Sigmoid colon (tissue), 6 donors: ENCODE measurements at regions not wholly inside any gene's neighbourhood (a gene's known extent, or its start where the extent isn't known, plus 50 kb on each side); places are given as distances from the start of the nearest gene placed in this dataset.

Experiments used
- DNase-seq: peaks from one replicate; pipeline ENCODE4 v3.0.0-alpha.2; 2019
- H3K27ac ChIP-seq, 4 donors: fragments of 200-600 bp; sonication (generic); one replicate each; pipeline ENCODE4 v1.5.1; 2016 to 2019; ENCODE audit warnings: mild to moderate bottlenecking in 1 of 4
- H3K27me3 ChIP-seq, 3 donors: fragments of 200-600 bp; sonication (generic); one replicate each; pipeline ENCODE4 v1.5.1; 2019; ENCODE audit warnings: mild to moderate bottlenecking in 1 of 3
- H3K36me3 ChIP-seq, 4 donors: fragments of 200-600 bp; sonication (generic); one replicate each; pipeline ENCODE4 v1.5.1; 2016 to 2019
- H3K4me1 ChIP-seq, 4 donors: fragments of 200-600 bp; sonication (generic); one replicate each; pipeline ENCODE4 v1.5.1; 2017 to 2019
- H3K4me3 ChIP-seq, 4 donors: fragments of 200-600 bp; sonication (generic); one replicate each; pipeline ENCODE4 v1.5.1; 2017 to 2019; ENCODE audit warnings: mild to moderate bottlenecking in 2 of 4, moderate library complexity in 1 of 4
- H3K9me3 ChIP-seq, 4 donors: fragments of 200-600 bp in 3 of 4; sonication (generic) in 3 of 4; one replicate each; pipeline versions ENCODE4 v1.5.1 to v1.6.1; 2013 to 2019
- CTCF ChIP-seq, 4 experiments: fragments of 450-650 bp in 3 of 4; fragments of 200-600 bp in 1 of 4; IDR thresholded peaks; one replicate each; pipeline ENCODE4 v1.5.1; 2016 to 2019; ENCODE audit warnings: antibody characterized with exemption in 4 of 4, mild to moderate bottlenecking in 3 of 4, moderate library complexity in 2 of 4
- EP300 ChIP-seq, 4 donors: sonication (generic); formaldehyde crosslinking; IDR thresholded peaks; one replicate each; pipeline ENCODE4 v1.6.1; 2017; ENCODE audit warnings: antibody characterized with exemption in 4 of 4
- POLR2A ChIP-seq, 2 donors: fragments of 450-650 bp; IDR thresholded peaks; one replicate each; pipeline ENCODE4 v1.6.1; 2016; ENCODE audit warnings: antibody characterized with exemption in 2 of 2, mild to moderate bottlenecking in 2 of 2, moderate library complexity in 2 of 2
- POLR2AphosphoS5 ChIP-seq, 4 donors: sonication (generic); formaldehyde crosslinking; IDR thresholded peaks; one replicate each; pipeline ENCODE4 v1.6.1; 2017; ENCODE audit warnings: antibody characterized with exemption in 4 of 4
- WGBS, 2 donors: extraction: QIAGEN DNeasy Blood & Tissue Kit; methylation state at CpG; one replicate each; pipeline ENCODE4 v1.1.7; 2013; 5-methylcytosine and 5-hydroxymethylcytosine counted together
- intact Hi-C: fragments of 100-400 bp; cut with DNase I; formaldehyde crosslinking; loops from one replicate; pipeline ENCODE4 v1.15.1; 2023
- donor health status: healthy with polysubstance abuse.
- donor health status: healthy.

DNA sequence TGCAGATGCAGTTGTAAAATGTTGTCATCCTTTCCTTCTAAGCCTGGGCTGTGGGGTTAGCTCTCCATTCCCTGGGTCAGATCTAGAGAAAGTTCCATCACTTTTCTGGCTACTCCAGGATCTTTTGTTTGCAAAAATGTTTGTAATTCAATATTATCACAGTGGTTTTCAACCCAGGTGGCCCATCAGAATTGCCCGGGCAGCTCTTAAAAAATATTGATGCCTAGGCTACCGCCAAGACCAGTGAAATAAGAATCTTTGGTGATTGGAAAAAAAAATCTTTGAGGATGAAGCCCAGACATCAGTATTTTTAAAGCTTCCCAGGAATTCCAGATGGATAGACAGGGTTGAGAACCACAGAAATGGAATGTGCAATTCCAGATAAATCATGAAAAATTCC lies 232.5 kb upstream of the SPRED2 start:
- H3K27ac ChIP-seq, result no peak overlapping the region
- TF ChIP-seq EP300 (IDR thresholded peaks at IDR 0.05) (no peak), CTCF (IDR thresholded peaks at IDR 0.05) (no peak), POLR2A (IDR thresholded peaks at IDR 0.05) (no peak), POLR2AphosphoS5 (IDR thresholded peaks at IDR 0.05) (no peak)
- H3K4me1 ChIP-seq, result peaks cover 0 to 33% (median 32%) of the 10 kb centered on the region in 4 donors
- intact Hi-C loops, result no loop called here
- no peaks in the 10 kb centered on the region for H3K27me3 ChIP-seq
- no peak overlapping the region for H3K4me3 ChIP-seq
- WGBS, 2 donors, result 94 to 96% methylated on average over 2 of the region's 2 CpGs
- H3K36me3 ChIP-seq, result no peaks in the 10 kb centered on the region
- peaks cover 0 to 13% (median 10%) of the 10 kb centered on the region in 4 donors for H3K9me3 ChIP-seq
- no peak for DNase-seq

DNA sequence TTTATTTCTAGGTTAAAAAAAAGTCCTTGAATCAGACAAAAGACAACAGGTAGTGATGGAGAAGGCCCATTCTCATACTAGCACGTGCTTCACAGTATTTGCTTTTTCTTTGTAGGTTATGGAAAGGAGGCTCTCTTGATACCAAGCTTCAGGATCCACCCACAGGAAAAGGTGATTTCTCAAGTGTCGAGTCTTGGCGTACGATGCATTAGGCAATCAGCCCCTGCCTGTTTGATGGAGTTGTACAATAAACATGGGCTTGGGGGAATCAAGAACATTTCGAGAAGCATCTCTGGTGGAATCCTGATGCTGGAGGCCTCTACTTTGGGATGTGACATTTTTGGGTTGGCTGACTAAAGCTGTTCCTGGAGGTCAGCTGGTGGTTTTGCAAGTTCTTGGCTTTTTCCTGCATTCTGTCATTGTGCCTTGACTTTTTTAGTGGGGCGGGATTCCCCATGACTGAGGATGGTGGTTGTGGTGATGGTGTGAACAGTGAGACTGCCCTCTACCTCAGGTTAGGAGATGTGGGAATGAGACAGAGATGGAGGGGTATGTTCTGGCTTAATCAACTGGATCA lies 231.5 kb upstream of the SPRED2 start:
- peaks cover 0 to 8% (median 6%) of the 10 kb centered on the region in 4 donors for H3K9me3 ChIP-seq

GRCh38 chr2:65662654-65663432 lies 230.4 kb upstream of the SPRED2 start:
- WGBS, 2 donors, result 12 to 64% methylated on average over 17 of the region's 17 CpGs
- Histone ChIP-seq H3K36me3 (no peaks in the 10 kb centered on the region), H3K27me3 (no peaks in the 10 kb centered on the region), H3K4me3 (peak overlapping the region; percentile 3 to 29 (median 14)), H3K9me3 (no peaks in the 10 kb centered on the region), H3K27ac (peak overlapping the region in 3 of 4 donors; percentile 54 to 82 (median 62)), H3K4me1 (peaks cover 0 to 51% (median 47%) of the 10 kb centered on the region in 4 donors)
- intact Hi-C loops, result no loop called here
- DNase-seq, result no peak
- peak in 2 of 4 donors; percentile 11 to 56 for TF ChIP-seq EP300 (IDR thresholded peaks at IDR 0.05)
- no peak for TF ChIP-seq CTCF (IDR thresholded peaks at IDR 0.05)
- TF ChIP-seq POLR2A (IDR thresholded peaks at IDR 0.05), result no peak
- peak in 3 of 4 donors; percentile 53 to 65 (median 63) for TF ChIP-seq POLR2AphosphoS5 (IDR thresholded peaks at IDR 0.05)

More for the DNA sequence above, 231.5 kb upstream of the SPRED2 start:
- no peaks in the 10 kb centered on the region for H3K27me3 ChIP-seq
- no peak overlapping the region for H3K4me3 ChIP-seq
- peaks cover 0 to 40% (median 38%) of the 10 kb centered on the region in 4 donors for H3K4me1 ChIP-seq
- peak overlapping the region in 3 of 4 donors; percentile 54 to 82 (median 62) for H3K27ac ChIP-seq
- no peaks in the 10 kb centered on the region for H3K36me3 ChIP-seq
- DNase-seq, result no peak
- 73 to 79% methylated on average over 6 of the region's 6 CpGs for WGBS, 2 donors
- TF ChIP-seq POLR2AphosphoS5 (IDR thresholded peaks at IDR 0.05) (no peak), POLR2A (IDR thresholded peaks at IDR 0.05) (no peak), CTCF (IDR thresholded peaks at IDR 0.05) (no peak)
- intact Hi-C loops, result no loop called here

- WGBS, 2 donors, result 12 to 47% methylated on average over 8 of the region's 8 CpGs
- Histone ChIP-seq H3K4me1 (peaks cover 0 to 58% (median 54%) of the 10 kb centered on the region in 4 donors), H3K27ac (peak overlapping the region in 3 of 4 donors; percentile 54 to 82 (median 62)), H3K36me3 (no peaks in the 10 kb centered on the region), H3K27me3 (no peaks in the 10 kb centered on the region), H3K9me3 (no peaks in the 10 kb centered on the region), H3K4me3 (peak overlapping the region; percentile 3 to 29 (median 14))
- DNase-seq, result peak; percentile 70
- intact Hi-C loops, result no loop called here
- TF ChIP-seq EP300 (IDR thresholded peaks at IDR 0.05) (no peak), CTCF (IDR thresholded peaks at IDR 0.05) (no peak), POLR2A (IDR thresholded peaks at IDR 0.05) (no peak), POLR2AphosphoS5 (IDR thresholded peaks at IDR 0.05) (no peak)
Measured at GRCh38 chr2:65661980-65662653, 229.7 kb upstream of the SPRED2 start.
